ENCODE measurements at regions not wholly inside any gene's neighbourhood (a gene's known extent, or its start where the extent isn't known, plus 50 kb on each side); places are given as distances from the start of the nearest gene placed in this dataset.

- Histone ChIP-seq H3K9ac (ENCODE audit: low read depth, low read length) (no peak overlapping the region), H3K4me2 (ENCODE audit: insufficient read depth, low read length) (no peak overlapping the region), H3K27ac (ENCODE audit: low read length) (no peak overlapping the region), H4K20me1 (ENCODE audit: insufficient read depth, low read length) (no peaks in the 10 kb centered on the region), H3K27me3 (ENCODE audit: insufficient read depth, low read length, poor library complexity) (peaks cover 3% of the 10 kb centered on the region), H3K36me3 (ENCODE audit: insufficient read depth, low read length) (no peaks in the 10 kb centered on the region), H3K4me3 (ENCODE audit: low read depth in 1 of 2, low read length in 2 of 2) (no peak overlapping the region), H2AFZ (ENCODE audit: low read depth, low read length) (no peak overlapping the region), H3K4me1 (ENCODE audit: insufficient read depth, low read length) (no peaks in the 10 kb centered on the region), H3K9me3 (ENCODE audit: insufficient read depth, low read length, severe bottlenecking) (no peaks in the 10 kb centered on the region), H3K79me2 (ENCODE audit: insufficient read depth, low read length) (no peaks in the 10 kb centered on the region)
- TF ChIP-seq, protein P1, sequence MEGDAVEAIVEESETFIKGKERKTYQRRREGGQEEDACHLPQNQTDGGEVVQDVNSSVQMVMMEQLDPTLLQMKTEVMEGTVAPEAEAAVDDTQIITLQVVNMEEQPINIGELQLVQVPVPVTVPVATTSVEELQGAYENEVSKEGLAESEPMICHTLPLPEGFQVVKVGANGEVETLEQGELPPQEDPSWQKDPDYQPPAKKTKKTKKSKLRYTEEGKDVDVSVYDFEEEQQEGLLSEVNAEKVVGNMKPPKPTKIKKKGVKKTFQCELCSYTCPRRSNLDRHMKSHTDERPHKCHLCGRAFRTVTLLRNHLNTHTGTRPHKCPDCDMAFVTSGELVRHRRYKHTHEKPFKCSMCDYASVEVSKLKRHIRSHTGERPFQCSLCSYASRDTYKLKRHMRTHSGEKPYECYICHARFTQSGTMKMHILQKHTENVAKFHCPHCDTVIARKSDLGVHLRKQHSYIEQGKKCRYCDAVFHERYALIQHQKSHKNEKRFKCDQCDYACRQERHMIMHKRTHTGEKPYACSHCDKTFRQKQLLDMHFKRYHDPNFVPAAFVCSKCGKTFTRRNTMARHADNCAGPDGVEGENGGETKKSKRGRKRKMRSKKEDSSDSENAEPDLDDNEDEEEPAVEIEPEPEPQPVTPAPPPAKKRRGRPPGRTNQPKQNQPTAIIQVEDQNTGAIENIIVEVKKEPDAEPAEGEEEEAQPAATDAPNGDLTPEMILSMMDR (IDR thresholded peaks at IDR 0.05; ENCODE audit: borderline replicate concordance, extremely low read depth, low read length, poor library complexity, severe bottlenecking), result no peak
- no peak for TF ChIP-seq EZH2 (IDR thresholded peaks at IDR 0.05; ENCODE audit: borderline replicate concordance, low read depth, low read length, severe bottlenecking)
- no peak for ATAC-seq (ENCODE audit: insufficient read depth, low read depth)
- DNase-seq, result no peak
These were observed 320.9 kb downstream of the ZSWIM6 start for GRCh38 chr5:61652916-61653315.

- no peak overlapping the region for H3K4me3 ChIP-seq (ENCODE audit: low read depth in 1 of 2, low read length in 2 of 2)
- no peaks in the 10 kb centered on the region for H3K36me3 ChIP-seq (ENCODE audit: insufficient read depth, low read length)
- no peak overlapping the region for H3K4me2 ChIP-seq (ENCODE audit: insufficient read depth, low read length)
- no peaks in the 10 kb centered on the region for H4K20me1 ChIP-seq (ENCODE audit: insufficient read depth, low read length)
- no peak overlapping the region for H3K9ac ChIP-seq (ENCODE audit: low read depth, low read length)
- TF ChIP-seq, protein P1 (IDR thresholded peaks at IDR 0.05; ENCODE audit: borderline replicate concordance, extremely low read depth, low read length, poor library complexity, severe bottlenecking), result no peak
- TF ChIP-seq EZH2 (IDR thresholded peaks at IDR 0.05; ENCODE audit: borderline replicate concordance, low read depth, low read length, severe bottlenecking), result no peak
- H2AFZ ChIP-seq (ENCODE audit: low read depth, low read length), result no peak overlapping the region
- no peaks in the 10 kb centered on the region for H3K4me1 ChIP-seq (ENCODE audit: insufficient read depth, low read length)
- no peaks in the 10 kb centered on the region for H3K9me3 ChIP-seq (ENCODE audit: insufficient read depth, low read length, severe bottlenecking)
- DNase-seq, result no peak
- H3K27me3 ChIP-seq (ENCODE audit: insufficient read depth, low read length, poor library complexity), result peaks cover 3% of the 10 kb centered on the region
- no peaks in the 10 kb centered on the region for H3K79me2 ChIP-seq (ENCODE audit: insufficient read depth, low read length)
- no peak for ATAC-seq (ENCODE audit: insufficient read depth, low read depth)
- no peak overlapping the region for H3K27ac ChIP-seq (ENCODE audit: low read length)
These were observed 321.9 kb downstream of the ZSWIM6 start for GRCh38 chr5:61653807-61654580.

DNA sequence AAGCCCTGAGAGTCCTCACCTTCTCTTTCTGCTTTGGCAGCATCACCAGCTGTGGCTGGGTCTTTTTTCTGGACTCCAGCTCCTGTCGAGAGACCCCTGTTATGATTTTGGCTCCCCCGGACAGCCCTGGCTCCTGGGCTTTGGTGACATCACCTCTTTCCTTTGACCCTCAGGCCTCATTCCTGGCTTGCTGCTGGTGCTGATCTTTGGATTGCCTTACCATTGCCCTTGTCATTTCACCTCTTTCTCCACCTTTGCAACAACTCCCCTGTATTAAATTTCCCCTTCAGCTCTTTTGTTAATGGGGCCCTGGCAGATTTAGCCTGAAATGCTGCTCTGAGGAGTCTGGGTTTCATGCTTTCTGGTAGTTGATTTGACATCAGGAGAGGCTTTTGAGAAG lies 322.8 kb downstream of the ZSWIM6 start:
- H3K4me2 ChIP-seq (ENCODE audit: insufficient read depth, low read length), result no peak overlapping the region
- H3K79me2 ChIP-seq (ENCODE audit: insufficient read depth, low read length), result no peaks in the 10 kb centered on the region
- no peaks in the 10 kb centered on the region for H4K20me1 ChIP-seq (ENCODE audit: insufficient read depth, low read length)
- no peak for DNase-seq
- no peak overlapping the region for H3K4me3 ChIP-seq (ENCODE audit: low read depth in 1 of 2, low read length in 2 of 2)
- TF ChIP-seq, protein P1 (IDR thresholded peaks at IDR 0.05; ENCODE audit: borderline replicate concordance, extremely low read depth, low read length, poor library complexity, severe bottlenecking), result no peak
- TF ChIP-seq EZH2 (IDR thresholded peaks at IDR 0.05; ENCODE audit: borderline replicate concordance, low read depth, low read length, severe bottlenecking), result no peak
- no peaks in the 10 kb centered on the region for H3K9me3 ChIP-seq (ENCODE audit: insufficient read depth, low read length, severe bottlenecking)
- H3K27me3 ChIP-seq (ENCODE audit: insufficient read depth, low read length, poor library complexity), result peaks cover 3% of the 10 kb centered on the region
- no peak overlapping the region for H3K9ac ChIP-seq (ENCODE audit: low read depth, low read length)
- no peaks in the 10 kb centered on the region for H3K4me1 ChIP-seq (ENCODE audit: insufficient read depth, low read length)
- no peak for ATAC-seq (ENCODE audit: insufficient read depth, low read depth)
- no peak overlapping the region for H3K27ac ChIP-seq (ENCODE audit: low read length)
- H3K36me3 ChIP-seq (ENCODE audit: insufficient read depth, low read length), result no peaks in the 10 kb centered on the region
- H2AFZ ChIP-seq (ENCODE audit: low read depth, low read length), result no peak overlapping the region
